PC-3 (cell line): ENCODE measurements at regions not wholly inside any gene's neighbourhood (a gene's known extent, or its start where the extent isn't known, plus 50 kb on each side); places are given as distances from the start of the nearest gene placed in this dataset.

Experiments used
- ATAC-seq: fragments of 200-7000 bp; cut with Tn5 transposase; 2 replicates; pipeline ENCODE4 v1.9.1; 2020; ENCODE audit warnings: mild to moderate bottlenecking, moderate library complexity
- BruUV-seq: library from RNA; stranded (reverse); fragments of 400-500 nt; replicated peaks from 2 replicates; lab custom pipeline; 2021; lab: Mats Ljungman, UMichigan
- CTCF ChIA-PET: fragments of 300-600 bp; sonication (Branson Sonifier 250); formaldehyde crosslinking; loops from one replicate; lab custom pipeline; 2022; ENCODE audit warnings: antibody characterized with exemption; lab: Charles Lee
- POLR2A ChIA-PET: fragments of 300-600 bp; sonication (Branson Sonifier 250); formaldehyde crosslinking; loops from one replicate; lab custom pipeline; 2022; ENCODE audit warnings: antibody characterized with exemption; ENCODE audit not compliant: unreplicated experiment; lab: Charles Lee
- DNase-seq: peaks from one replicate; pipeline ENCODE4 v3.0.0-alpha.2; 2015
- H2AFZ ChIP-seq: fragments of 300-600 bp; sonication (generic); 2 replicates; pipeline ENCODE4 v1.6.0; 2016; ENCODE audit warnings: antibody characterized with exemption, low read length
- H3F3A ChIP-seq: fragments of 300-600 bp; sonication (generic); one replicate; pipeline ENCODE4 v1.6.0; 2017; ENCODE audit warnings: antibody characterized with exemption, low read length, control low read depth, mild to moderate bottlenecking; ENCODE audit not compliant: unreplicated experiment
- H3K27ac ChIP-seq: fragments of 300-600 bp; sonication (generic); 2 replicates; pipeline ENCODE4 v1.5.1; 2016; ENCODE audit warnings: mild to moderate bottlenecking, low read length
- H3K27me3 ChIP-seq: fragments of 300-600 bp; sonication (generic); 2 replicates; pipeline ENCODE4 v1.6.1; 2016; ENCODE audit warnings: low read length, mixed read lengths
- H3K36me3 ChIP-seq: fragments of 300-600 bp; sonication (generic); 2 replicates; pipeline ENCODE4 v1.6.1; 2016; ENCODE audit warnings: low read depth, mixed run types, low read length, mixed read lengths
- H3K4me1 ChIP-seq: fragments of 300-600 bp; sonication (generic); 2 replicates; pipeline ENCODE4 v1.5.1; 2016; ENCODE audit warnings: low read length; ENCODE audit not compliant: insufficient read depth
- H3K4me2 ChIP-seq: fragments of 300-600 bp; sonication (generic); 2 replicates; pipeline ENCODE4 v1.6.0; 2016; ENCODE audit warnings: low read length
- H3K4me3 ChIP-seq: fragments of 300-600 bp; sonication (generic); 2 replicates; pipeline ENCODE4 v1.5.1; 2016; ENCODE audit warnings: mild to moderate bottlenecking, low read length, mixed read lengths
- H3K79me2 ChIP-seq: fragments of 300-600 bp; sonication (generic); 2 replicates; pipeline ENCODE4 v1.6.1; 2017; ENCODE audit warnings: low read length, mixed read lengths
- H3K9ac ChIP-seq: fragments of 300-600 bp; sonication (generic); 2 replicates; pipeline ENCODE4 v1.6.0; 2016; ENCODE audit warnings: mild to moderate bottlenecking, low read length
- H3K9me2 ChIP-seq: fragments of 300-600 bp; sonication (generic); replicated peaks from 2 replicates; pipeline ENCODE4 v1.6.1; 2016; ENCODE audit warnings: mixed run types, low read length, mixed read lengths
- H3K9me3 ChIP-seq: fragments of 300-600 bp; sonication (generic); 2 replicates; pipeline ENCODE4 v1.6.1; 2016; ENCODE audit warnings: low read length, mixed read lengths
- H4K20me1 ChIP-seq: fragments of 300-600 bp; sonication (generic); 2 replicates; pipeline ENCODE4 v1.6.1; 2016; ENCODE audit warnings: low read length, mixed read lengths
- CTCF ChIP-seq: fragments of 300-600 bp; sonication (generic); conservative IDR thresholded peaks from 2 replicates; pipeline ENCODE4 v1.5.1; 2017; ENCODE audit warnings: antibody characterized with exemption, low read depth, mild to moderate bottlenecking, low read length
- EZH2 ChIP-seq: fragments of 300-600 bp; sonication (generic); IDR thresholded peaks from one replicate; pipeline ENCODE4 v1.6.1; 2017; ENCODE audit warnings: antibody characterized with exemption, mild to moderate bottlenecking, low read length; ENCODE audit not compliant: unreplicated experiment
- EZH2phosphoT487 ChIP-seq: fragments of 300-600 bp; sonication (generic); IDR thresholded peaks from 2 replicates; pipeline ENCODE4 v1.6.1; 2018; ENCODE audit warnings: mild to moderate bottlenecking, antibody characterized with exemption, low read length, borderline replicate concordance
- intact Hi-C: fragments of 100-400 bp; cut with micrococcal nuclease; formaldehyde crosslinking; loops from 2 replicates; pipeline ENCODE4 v1.9.0; 2023

DNA sequence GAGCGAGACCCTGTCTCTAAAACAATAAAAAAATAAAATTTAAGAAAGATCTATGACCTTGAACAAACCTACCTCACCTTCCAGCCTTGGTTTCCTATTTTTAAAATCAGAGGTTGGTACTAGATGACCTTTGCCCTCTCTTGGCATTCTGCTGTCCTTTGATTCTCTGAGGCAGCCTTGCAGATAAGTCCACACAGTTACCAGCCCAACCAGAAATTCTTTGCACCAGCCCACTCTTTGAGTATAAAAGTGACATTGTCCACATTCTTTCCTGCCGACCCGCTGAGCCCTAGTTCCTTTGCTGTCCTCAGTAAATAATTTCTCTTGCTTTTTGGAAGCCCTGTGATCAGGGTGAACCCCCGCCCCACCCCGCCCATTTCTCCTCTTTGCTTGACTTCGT is 150.4 kb downstream of the PHETA1 start:
- intact Hi-C loops: no loop called here
- no TSS peak for BruUV-seq

DNA sequence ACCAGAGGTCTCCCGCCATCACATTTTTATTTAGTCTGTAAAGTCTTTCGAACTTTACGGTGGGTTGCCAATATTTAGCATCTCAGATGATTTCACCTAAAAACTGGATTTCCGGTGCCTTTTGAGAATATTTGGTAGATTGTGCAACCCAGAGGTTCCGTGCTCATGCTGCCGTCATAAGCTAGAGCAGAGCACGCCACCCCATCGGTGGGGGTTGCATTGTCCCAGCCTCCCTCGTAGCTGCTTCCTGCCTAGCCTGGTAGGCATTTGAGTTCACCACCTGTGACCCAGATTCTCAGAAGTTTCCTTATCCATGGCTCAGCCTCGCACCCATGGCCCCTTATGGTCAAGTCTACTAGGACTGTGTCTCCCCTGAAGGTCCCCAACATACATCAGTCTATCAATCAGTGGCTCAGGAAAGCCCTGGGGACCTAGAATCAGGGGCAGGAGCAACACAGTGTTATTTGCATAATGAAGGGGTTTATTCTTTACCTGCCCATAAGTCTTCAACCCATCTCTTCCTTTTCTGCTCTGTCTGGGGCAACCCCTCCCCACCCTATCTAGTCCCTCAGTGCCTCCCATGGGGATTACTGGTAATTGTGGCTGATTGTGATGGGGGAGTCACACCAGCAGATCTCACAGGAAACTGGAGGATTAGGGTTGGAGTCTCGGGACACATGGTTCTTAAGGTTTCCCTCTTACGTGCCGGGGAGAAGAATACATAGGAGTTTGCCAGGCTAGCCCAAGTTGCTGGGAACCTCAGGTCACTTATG is 152.3 kb downstream of the PHETA1 start:
- Histone ChIP-seq H4K20me1 (no peaks in the 10 kb centered on the region), H3K36me3 (no peaks in the 10 kb centered on the region), H3K79me2 (no peaks in the 10 kb centered on the region), H3K27me3 (peaks cover 72% of the 10 kb centered on the region), H2AFZ (no peak overlapping the region), H3K4me1 (no peaks in the 10 kb centered on the region), H3K27ac (no peak overlapping the region), H3K9ac (no peak overlapping the region), H3F3A (no peaks in the 10 kb centered on the region), H3K4me2 (no peak overlapping the region), H3K9me2 (no peaks in the 10 kb centered on the region), H3K4me3 (no peak overlapping the region), H3K9me3 (no peaks in the 10 kb centered on the region)
- intact Hi-C loops: no loop called here
- CTCF ChIA-PET: no interaction called here
- no TSS peak for BruUV-seq
- ATAC-seq (no peak), DNase-seq (no peak)
- POLR2A ChIA-PET: no interaction called here
- TF ChIP-seq CTCF (no peak), EZH2phosphoT487 (no peak)

More for the DNA sequence above, 150.4 kb downstream of the PHETA1 start:
- TF ChIP-seq EZH2 (no peak), EZH2phosphoT487 (no peak)
- Histone ChIP-seq H4K20me1 (no peaks in the 10 kb centered on the region), H3K36me3 (no peaks in the 10 kb centered on the region), H3K27me3 (peaks cover 54% of the 10 kb centered on the region), H3K4me2 (no peak overlapping the region), H3K27ac (no peak overlapping the region), H3F3A (no peaks in the 10 kb centered on the region), H3K79me2 (no peaks in the 10 kb centered on the region), H3K4me3 (no peak overlapping the region), H3K9ac (no peak overlapping the region), H3K4me1 (no peaks in the 10 kb centered on the region), H3K9me2 (no peaks in the 10 kb centered on the region), H2AFZ (no peak overlapping the region), H3K9me3 (no peaks in the 10 kb centered on the region)
- no peak for ATAC-seq
- DNase-seq: no peak
- ChIA-PET CTCF (no interaction called here), POLR2A (no interaction called here)

GRCh38 chr12:111215881-111216280 is 153.0 kb downstream of the PHETA1 start:
- no peak overlapping the region for H2AFZ ChIP-seq
- POLR2A ChIA-PET: no interaction called here
- intact Hi-C loops: no loop called here
- no TSS peak for BruUV-seq
- H3K9me3 ChIP-seq: no peaks in the 10 kb centered on the region
- no peak for DNase-seq
- no peaks in the 10 kb centered on the region for H3K9me2 ChIP-seq
- peaks cover 78% of the 10 kb centered on the region for H3K27me3 ChIP-seq
- no peak overlapping the region for H3K4me3 ChIP-seq
- no peaks in the 10 kb centered on the region for H3K79me2 ChIP-seq
- CTCF ChIA-PET: no interaction called here
- no peak overlapping the region for H3K9ac ChIP-seq
- H3F3A ChIP-seq: no peaks in the 10 kb centered on the region
- TF ChIP-seq EZH2 (no peak), CTCF (no peak), EZH2phosphoT487 (no peak)
- no peak overlapping the region for H3K27ac ChIP-seq
- no peaks in the 10 kb centered on the region for H3K36me3 ChIP-seq
- H4K20me1 ChIP-seq: no peaks in the 10 kb centered on the region
- no peak overlapping the region for H3K4me2 ChIP-seq
- no peaks in the 10 kb centered on the region for H3K4me1 ChIP-seq
- ATAC-seq: no peak
